H1 (cell line): ENCODE measurements at regions not wholly inside any gene's neighbourhood (a gene's known extent, or its start where the extent isn't known, plus 50 kb on each side); places are given as distances from the start of the nearest gene placed in this dataset.

ENCODE experiments used
- CTCF ChIA-PET: fragments of 300-600 bp; sonication (Branson Sonifier 250); formaldehyde crosslinking; loops from one replicate; lab custom pipeline; 2021; ENCODE audit not compliant: partially characterized antibody; lab: Charles Lee
- POLR2A ChIA-PET: fragments of 300-600 bp; sonication (Branson Sonifier 250); formaldehyde crosslinking; loops from one replicate; lab custom pipeline; 2021; ENCODE audit warnings: inconsistent platforms; ENCODE audit not compliant: partially characterized antibody; lab: Charles Lee
- DNase-seq, 2 experiments: peaks; one replicate each; pipeline versions ENCODE4 v3.0.0 to v3.0.0-alpha.2; 2010 to 2022; ENCODE audit warnings: low spot score in 2 of 2, low read depth in 1 of 2, mixed read lengths in 1 of 2
- FAIRE-seq: peaks from 2 replicates; lab custom pipeline; 2011; peaks lifted over from hg19 to GRCh38; lab: Jason Lieb, UNC
- H2AFZ ChIP-seq: 2 replicates; pipeline ENCODE4 v1.8.1; 2012; ENCODE audit warnings: low read length, inconsistent platforms
- H2AK5ac ChIP-seq: 2 replicates; pipeline ENCODE4 v1.6.1; 2013; ENCODE audit warnings: low read depth, low read length
- H2BK120ac ChIP-seq: replicated peaks from 2 replicates; pipeline ENCODE3; 2013; ENCODE audit warnings: low read depth, low read length, inconsistent platforms
- H2BK12ac ChIP-seq: 2 replicates; pipeline ENCODE4 v1.6.1; 2013; ENCODE audit warnings: low read depth, low read length
- H2BK15ac ChIP-seq: 2 replicates; pipeline ENCODE4 v1.6.1; 2013; ENCODE audit warnings: low read length
- H2BK20ac ChIP-seq: 2 replicates; pipeline ENCODE4 v1.6.1; 2013; ENCODE audit warnings: low read length
- H2BK5ac ChIP-seq: 2 replicates; pipeline ENCODE4 v1.6.1; 2013; ENCODE audit warnings: low read depth, low read length
- H3K14ac ChIP-seq: 2 replicates; pipeline ENCODE4 v1.6.1; 2013; ENCODE audit warnings: inconsistent platforms; ENCODE audit not compliant: insufficient read length
- H3K18ac ChIP-seq: 2 replicates; pipeline ENCODE4 v1.6.1; 2013; ENCODE audit warnings: low read length; ENCODE audit errors: extremely low read depth
- H3K23ac ChIP-seq: 2 replicates; pipeline ENCODE4 v1.6.1; 2013; ENCODE audit warnings: inconsistent platforms; ENCODE audit not compliant: insufficient read length
- H3K23me2 ChIP-seq: 2 replicates; pipeline ENCODE4 v1.6.1; 2013; ENCODE audit warnings: low read depth, low read length
- H3K27ac ChIP-seq: 2 replicates; pipeline ENCODE4 v1.6.1; 2011; ENCODE audit warnings: low read depth, low read length, inconsistent platforms
- H3K27me3 ChIP-seq, 4 experiments: replicated peaks in 1 of 4; 1 replicate in 1 of 4; 2 replicates in 3 of 4; pipeline versions ENCODE4 v1.6.1 to v1.8.1; 2011 to 2013; ENCODE audit warnings: low read length in 3 of 4, mild to moderate bottlenecking in 3 of 4, inconsistent platforms in 2 of 4, mixed read lengths in 2 of 4, moderate library complexity in 1 of 4; ENCODE audit not compliant: control insufficient read depth in 3 of 4, insufficient read depth in 3 of 4; ENCODE audit errors: extremely low read depth in 1 of 4
- H3K36me3 ChIP-seq, 4 experiments: 2 replicates each; pipeline versions ENCODE4 v1.6.1 to v1.8.1; 2011 to 2013; ENCODE audit warnings: mild to moderate bottlenecking in 4 of 4, low read length in 3 of 4, moderate library complexity in 2 of 4, control low read depth in 1 of 4, inconsistent platforms in 1 of 4; ENCODE audit not compliant: insufficient read depth in 4 of 4, control insufficient read depth in 2 of 4
- H3K4ac ChIP-seq: replicated peaks from 2 replicates; pipeline ENCODE3; 2013; ENCODE audit warnings: low read length, low read depth, mixed read lengths, inconsistent platforms; ENCODE audit not compliant: insufficient read length
- H3K4me1 ChIP-seq, 4 experiments: replicated peaks in 1 of 4; 1 replicate in 1 of 4; 2 replicates in 3 of 4; pipeline versions ENCODE4 v1.6.1 to v1.8.1; 2011 to 2013; ENCODE audit warnings: low read length in 3 of 4, inconsistent platforms in 2 of 4, mixed read lengths in 1 of 4; ENCODE audit not compliant: insufficient read depth in 4 of 4, control insufficient read depth in 3 of 4
- H3K4me2 ChIP-seq, 2 experiments: 2 replicates each; pipeline versions ENCODE4 v1.6.1 to v1.8.1; 2011 to 2013; ENCODE audit warnings: low read depth in 2 of 2, low read length in 2 of 2, control low read depth in 1 of 2, inconsistent platforms in 1 of 2, mild to moderate bottlenecking in 1 of 2; ENCODE audit not compliant: insufficient read depth in 1 of 2
- H3K4me3 ChIP-seq, 4 experiments: fragments of 200-600, 300-600 bp in 1 of 4; sonication (generic), shearing (Covaris generic), sonication (Bioruptor Twin) in 1 of 4; 2 replicates each; pipeline versions ENCODE4 v1.5.1 to v1.8.1; 2011 to 2016; ENCODE audit warnings: low read length in 4 of 4, low read depth in 3 of 4, control low read depth in 2 of 4, inconsistent platforms in 2 of 4, mild to moderate bottlenecking in 2 of 4, mixed read lengths in 1 of 4, moderate library complexity in 1 of 4; ENCODE audit not compliant: insufficient read depth in 2 of 4; ENCODE audit errors: extremely low read depth in 1 of 4
- H3K56ac ChIP-seq: replicated peaks from 2 replicates; pipeline ENCODE3; 2013; ENCODE audit warnings: low read depth, mild to moderate bottlenecking, mixed read lengths, low read length, inconsistent platforms; ENCODE audit not compliant: insufficient read length
- H3K79me1 ChIP-seq: 2 replicates; pipeline ENCODE4 v1.6.1; 2013; ENCODE audit warnings: low read depth, low read length, control low read depth
- H3K79me2 ChIP-seq, 2 experiments: 2 replicates each; pipeline versions ENCODE4 v1.6.1 to v1.8.1; 2012 to 2013; ENCODE audit warnings: low read length in 2 of 2, mild to moderate bottlenecking in 2 of 2, inconsistent platforms in 1 of 2; ENCODE audit not compliant: insufficient read depth in 2 of 2, control insufficient read depth in 1 of 2
- H3K9ac ChIP-seq, 4 experiments: replicated peaks in 1 of 4; 1 replicate in 1 of 4; 2 replicates in 3 of 4; pipeline versions ENCODE4 v1.6.1 to v1.8.1; 2011 to 2013; ENCODE audit warnings: low read depth in 3 of 4, low read length in 3 of 4, control low read depth in 2 of 4, mild to moderate bottlenecking in 2 of 4, moderate library complexity in 2 of 4, inconsistent platforms in 1 of 4; ENCODE audit errors: extremely low read depth in 1 of 4
- H3K9me3 ChIP-seq, 2 experiments: 2 replicates each; pipeline versions ENCODE4 v1.6.1 to v1.8.1; 2012 to 2013; ENCODE audit warnings: mild to moderate bottlenecking in 2 of 2, moderate library complexity in 2 of 2, control low read depth in 1 of 2, inconsistent platforms in 1 of 2, low read depth in 1 of 2, low read length in 1 of 2, mixed read lengths in 1 of 2; ENCODE audit not compliant: insufficient read depth in 2 of 2
- H4K20me1 ChIP-seq, 2 experiments: replicated peaks in 1 of 2; 2 replicates each; pipeline versions ENCODE3 to v1.8.1; 2011 to 2013; ENCODE audit warnings: inconsistent platforms in 2 of 2, low read length in 2 of 2, mild to moderate bottlenecking in 1 of 2; ENCODE audit not compliant: insufficient read depth in 2 of 2, control insufficient read depth in 1 of 2
- H4K5ac ChIP-seq: 2 replicates; pipeline ENCODE4 v1.6.1; 2013; ENCODE audit warnings: low read length, low read depth, mixed read lengths, inconsistent platforms; ENCODE audit not compliant: insufficient read length
- H4K8ac ChIP-seq: 2 replicates; pipeline ENCODE4 v1.8.0; 2013; ENCODE audit warnings: mild to moderate bottlenecking, moderate library complexity, low read length, inconsistent platforms; ENCODE audit not compliant: insufficient read depth; ENCODE audit errors: extremely low read depth
- H4K91ac ChIP-seq: replicated peaks from 2 replicates; pipeline ENCODE3; 2013; ENCODE audit warnings: low read length, mixed read lengths, inconsistent platforms; ENCODE audit not compliant: insufficient read length
- HDAC2 ChIP-seq, 2 experiments: fragments of 300-600 bp in 1 of 2; sonication (generic) in 1 of 2; IDR thresholded peaks; 2 replicates each; pipeline ENCODE4 v1.6.1; 2011 to 2012; ENCODE audit warnings: low read depth in 2 of 2, low read length in 2 of 2, mild to moderate bottlenecking in 2 of 2, moderate library complexity in 2 of 2, borderline replicate concordance in 1 of 2, inconsistent platforms in 1 of 2
- TBP ChIP-seq: IDR thresholded peaks from 2 replicates; pipeline ENCODE4 v1.6.1; 2011; ENCODE audit warnings: low read depth, low read length, improper control_type of control experiment
- WGBS, 2 experiments: shearing (Covaris generic) in 1 of 2; methylation state at CpG; one replicate each; pipeline versions ENCODE4 v1.1.6 to v1.1.7; 2013 to 2015; ENCODE audit warnings: low lambda C conversion rate in 2 of 2, mixed read lengths in 2 of 2, inconsistent platforms in 1 of 2, low coverage in 1 of 2, missing lambda C conversion rate in 1 of 2; ENCODE audit not compliant: insufficient replicate concordance in 2 of 2, insufficient coverage in 1 of 2, insufficient read length in 1 of 2; ENCODE audit errors: extremely low coverage in 1 of 2, missing lambda C conversion rate in 1 of 2; 5-methylcytosine and 5-hydroxymethylcytosine counted together

- WGBS, 2 experiments, result 93% methylated on average over 3 of the region's 3 CpGs; no CpG with 5 or more reads in 1 of the 2 experiments
- no peak overlapping the region for H4K5ac ChIP-seq
- H3K27ac ChIP-seq, result no peak overlapping the region
- no peak overlapping the region for H4K91ac ChIP-seq
- H3K14ac ChIP-seq, result no peak overlapping the region
- no peak overlapping the region for H2BK15ac ChIP-seq
- H3K36me3 ChIP-seq, result no peaks in the 10 kb centered on the region
- H2AK5ac ChIP-seq, result no peak overlapping the region
- POLR2A ChIA-PET, result no interaction called here
- no peak overlapping the region for H3K4me3 ChIP-seq
- no peak overlapping the region for H2BK5ac ChIP-seq
- H3K27me3 ChIP-seq, result no peaks in the 10 kb centered on the region
- no peaks in the 10 kb centered on the region for H4K20me1 ChIP-seq
- no peak overlapping the region for H3K4me2 ChIP-seq
- H2BK12ac ChIP-seq, result no peak overlapping the region
- H2BK120ac ChIP-seq, result no peak overlapping the region
- H3K23ac ChIP-seq, result no peak overlapping the region
- no peak overlapping the region for H3K4ac ChIP-seq
- FAIRE-seq (no peak), DNase-seq (no peak)
- no peak overlapping the region for H3K18ac ChIP-seq
- no peak overlapping the region for H4K8ac ChIP-seq
- H3K9ac ChIP-seq, result no peak overlapping the region
- no peaks in the 10 kb centered on the region for H3K4me1 ChIP-seq
- H3K79me1 ChIP-seq, result no peaks in the 10 kb centered on the region
- no peaks in the 10 kb centered on the region for H3K23me2 ChIP-seq
- no peak overlapping the region for H2BK20ac ChIP-seq
- H3K9me3 ChIP-seq, result no peaks in the 10 kb centered on the region; a peak in 2 of 4 replicates
- H3K56ac ChIP-seq, result no peak overlapping the region
- no peaks in the 10 kb centered on the region for H3K79me2 ChIP-seq
- CTCF ChIA-PET, result interaction anchor here (0.6 kb wide), 1 partner anchor 12 kb away, joined by 3 read pairs; no protein-coding TSS in a partner anchor
- H2AFZ ChIP-seq, result no peak overlapping the region
- TF ChIP-seq TBP, result no peak
- TF ChIP-seq HDAC2 (IDR thresholded peaks at IDR 0.05; ENCODE audit: borderline replicate concordance in 1 of 2, low read depth in 2 of 2, low read length in 2 of 2), result no peak
Observed at GRCh38 chr1:187848321-187848720, 1019.6 kb downstream of the PLA2G4A start.
